ENCODE measurements at regions not wholly inside any gene's neighbourhood (a gene's known extent, or its start where the extent isn't known, plus 50 kb on each side); places are given as distances from the start of the nearest gene placed in this dataset.
"Not testable (repeated sequence)": the region's sequence is repeated elsewhere in the genome, so short reads cannot be mapped to it uniquely, and the experiment has no call there.

DNA sequence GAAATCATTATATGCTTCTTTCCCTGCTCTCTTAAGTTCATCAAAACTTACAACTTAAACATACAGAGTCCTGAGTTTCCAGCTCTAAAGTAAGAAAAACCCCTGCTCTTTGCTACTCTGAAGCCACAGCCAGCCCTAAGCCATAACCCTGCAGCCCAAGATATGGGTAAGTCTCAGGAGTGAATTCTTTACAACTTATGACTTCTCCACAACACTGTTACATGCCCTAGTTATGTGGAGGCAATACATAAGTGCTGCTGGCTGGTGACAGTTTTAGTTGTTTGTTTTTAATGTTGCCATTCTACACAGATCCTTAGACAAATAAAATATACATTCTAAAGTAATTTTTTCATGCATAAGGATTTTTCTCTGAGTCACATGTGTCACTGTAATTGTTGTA is 100.2 kb downstream of the FBXO8 start:
- DNase-seq: no peak

DNA sequence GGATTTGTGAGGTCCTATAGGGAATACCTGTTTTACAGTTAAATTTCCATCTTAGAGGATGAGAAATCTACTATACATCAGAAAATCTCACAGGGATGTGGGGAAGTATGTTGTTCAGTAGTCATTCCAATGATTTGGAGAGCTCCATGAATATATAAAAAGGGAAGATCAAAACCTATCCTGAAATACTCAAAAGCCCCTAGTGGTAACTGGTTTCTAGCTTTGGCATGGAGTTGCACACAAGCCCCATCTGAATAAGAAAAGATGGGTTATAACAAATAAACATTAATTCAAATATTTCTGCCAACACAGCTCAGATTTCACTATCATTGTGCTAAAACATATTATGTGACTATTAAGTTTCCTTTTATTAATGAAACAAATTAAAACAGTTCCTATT is 101.6 kb downstream of the FBXO8 start:
- DNase-seq: no peak

DNA sequence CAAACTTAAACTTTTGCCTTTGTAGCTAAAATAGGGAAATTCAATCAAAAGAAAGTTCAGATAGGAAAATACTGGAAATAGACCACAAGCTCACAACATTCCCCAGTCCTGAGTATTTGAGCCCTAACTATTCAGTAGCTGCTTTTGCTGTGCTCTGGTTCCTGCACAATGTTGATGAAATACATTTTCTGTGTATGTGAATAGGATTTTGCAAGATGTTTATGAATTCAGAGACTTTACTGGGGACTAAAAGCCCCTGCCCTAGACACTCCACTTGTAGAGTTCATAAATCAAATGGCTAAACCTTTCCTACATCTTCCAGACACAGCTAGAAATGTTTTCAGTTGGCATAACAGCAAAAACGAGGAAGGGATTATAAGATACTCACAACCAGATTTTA is 105.9 kb downstream of the FBXO8 start:
- no peak for DNase-seq

DNA sequence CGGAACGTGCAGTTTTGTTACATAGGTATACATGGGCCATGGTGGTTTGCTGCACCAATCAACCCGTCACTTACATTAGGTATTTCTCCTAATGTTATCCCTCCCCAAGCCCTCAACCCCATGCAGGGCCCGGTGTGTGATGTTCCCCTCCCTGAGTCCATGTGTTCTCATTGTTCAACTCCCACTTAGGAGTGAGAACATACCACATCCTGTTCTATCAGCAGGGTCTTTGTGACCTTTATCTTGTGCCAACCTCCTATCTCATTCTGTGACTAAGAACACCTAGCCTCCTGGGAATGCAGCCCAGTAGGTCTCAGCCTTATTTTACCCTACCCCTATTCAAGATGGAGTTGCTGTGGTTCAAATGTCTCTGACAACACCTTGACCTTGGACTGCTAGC is 107.6 kb downstream of the FBXO8 start:
- DNase-seq: not testable (repeated sequence)

DNA sequence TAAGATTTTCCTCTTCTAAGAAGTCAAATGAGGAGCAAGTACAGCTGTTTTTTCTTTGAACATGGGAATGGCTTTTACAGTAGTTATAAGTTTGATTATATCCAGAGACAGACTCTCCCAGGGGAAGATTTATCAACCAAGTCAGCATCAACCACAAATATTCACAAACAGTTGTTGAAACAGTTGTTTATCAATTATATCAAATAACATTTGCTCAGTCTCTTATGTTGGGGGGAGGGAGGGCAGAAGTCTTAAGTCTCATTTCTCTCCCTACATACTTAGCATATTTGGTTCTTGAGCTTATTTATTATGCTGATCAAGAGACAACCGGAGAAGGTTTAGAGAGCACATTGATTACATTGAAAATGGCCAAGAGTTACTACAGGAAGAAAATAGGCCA is 110.1 kb downstream of the FBXO8 start:
- DNase-seq: no peak

DNA sequence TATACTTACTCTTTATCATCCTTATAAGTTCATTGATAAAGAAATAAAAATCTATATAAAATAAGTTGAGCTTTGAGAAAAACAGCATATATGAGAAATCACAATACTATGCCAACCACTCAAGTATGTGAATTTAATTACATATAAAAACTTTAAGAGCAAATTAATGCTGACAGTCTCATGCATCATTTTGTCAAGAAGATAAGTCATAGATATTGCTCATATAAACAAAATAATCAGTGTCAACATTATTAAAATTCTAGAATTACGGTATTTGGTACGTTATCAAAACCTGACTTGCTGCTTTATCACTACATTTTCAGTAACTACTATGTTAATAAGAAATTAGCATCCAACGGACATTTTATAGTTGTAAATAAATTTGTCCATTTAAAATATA is 111.2 kb downstream of the FBXO8 start:
- no peak for DNase-seq

DNA sequence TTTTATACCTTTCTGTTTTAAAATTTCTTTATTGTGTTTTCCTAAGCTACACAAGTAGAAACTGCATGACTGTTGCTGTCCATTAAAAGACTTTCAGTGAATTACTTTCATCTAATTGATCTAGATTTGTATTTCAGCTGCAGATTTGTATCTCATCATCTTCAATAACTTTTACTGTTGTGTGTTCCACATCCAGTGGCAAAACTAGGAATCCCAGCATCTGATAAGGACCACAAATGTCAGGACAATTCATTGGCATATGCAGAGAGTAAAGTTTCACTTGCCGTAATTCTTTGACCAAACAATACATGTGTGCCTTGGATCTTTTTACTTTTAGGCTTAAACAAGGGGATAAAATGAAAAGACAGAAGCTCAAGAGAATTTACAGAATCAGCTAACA is 112.6 kb downstream of the FBXO8 start:
- DNase-seq: no peak

DNA sequence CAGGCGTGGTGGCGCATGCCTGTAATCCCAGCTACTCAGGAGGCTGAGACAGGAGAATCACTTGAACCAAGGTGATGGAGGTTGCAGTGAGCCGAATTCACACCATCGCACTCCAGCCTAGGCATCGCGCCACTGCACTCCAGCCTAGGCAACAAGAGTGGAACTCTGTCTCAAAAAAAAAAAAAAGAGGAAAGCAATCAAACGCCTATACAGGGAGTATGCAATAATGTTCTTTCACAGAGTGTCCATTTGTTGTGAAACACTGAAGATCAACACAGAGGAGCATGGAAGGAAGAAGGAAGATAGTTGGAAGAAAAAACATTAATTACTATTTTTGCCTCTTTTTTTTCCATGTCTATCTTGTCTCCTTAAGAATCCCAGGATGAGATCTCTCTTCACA is 113.4 kb downstream of the FBXO8 start:
- DNase-seq: no peak

DNA sequence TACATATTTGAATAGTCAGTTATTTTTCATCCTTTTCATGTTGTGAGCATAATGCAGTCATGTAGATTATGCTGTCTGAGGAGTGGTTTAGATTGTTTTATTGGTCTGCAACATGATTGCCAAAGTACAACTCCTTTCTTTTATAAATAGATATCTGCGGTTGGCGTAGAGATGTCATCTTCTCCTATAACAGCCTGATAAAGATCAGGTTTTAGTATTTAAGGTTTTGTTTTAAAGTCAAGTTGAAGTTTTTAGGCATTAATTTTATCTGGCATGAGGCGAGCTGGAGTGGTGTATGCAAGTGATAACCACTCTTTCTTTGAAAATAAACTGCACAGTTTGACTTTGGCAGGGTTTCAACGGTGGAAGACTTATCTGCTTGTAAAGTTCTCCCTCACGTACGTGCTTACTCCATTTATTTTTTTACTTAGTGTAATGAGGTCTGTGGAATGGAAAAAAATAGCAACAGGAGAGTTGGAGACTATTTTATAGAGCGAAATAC is 126.3 kb downstream of the FBXO8 start:
- no peak for DNase-seq

DNA sequence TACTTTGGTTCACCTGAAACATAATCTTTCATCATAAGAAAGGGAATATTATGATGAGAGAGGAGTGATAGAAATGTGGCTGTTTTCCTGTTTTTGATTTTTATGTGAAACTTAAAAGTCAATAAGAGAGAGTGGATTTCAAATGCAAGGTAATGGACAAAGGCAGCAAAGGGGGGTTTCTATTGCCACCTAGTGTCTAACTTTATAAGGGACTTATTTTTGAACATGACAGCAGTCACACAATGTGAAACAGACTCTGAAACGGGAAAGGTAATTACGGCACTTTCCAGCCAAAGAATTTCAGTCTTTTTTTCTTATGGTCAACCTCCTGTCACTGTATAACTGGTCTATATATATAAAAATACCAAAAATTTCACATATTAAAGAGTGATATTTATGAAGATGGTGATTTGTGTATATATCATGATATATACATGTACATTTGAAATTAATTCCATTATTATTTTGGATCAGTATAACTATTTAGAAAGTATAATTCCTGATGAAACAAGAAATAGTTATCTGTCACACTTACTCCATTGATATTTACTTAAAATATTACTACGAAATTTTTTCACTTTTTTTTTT is 127.1 kb downstream of the FBXO8 start:
- peak; percentile 27 for DNase-seq

DNA sequence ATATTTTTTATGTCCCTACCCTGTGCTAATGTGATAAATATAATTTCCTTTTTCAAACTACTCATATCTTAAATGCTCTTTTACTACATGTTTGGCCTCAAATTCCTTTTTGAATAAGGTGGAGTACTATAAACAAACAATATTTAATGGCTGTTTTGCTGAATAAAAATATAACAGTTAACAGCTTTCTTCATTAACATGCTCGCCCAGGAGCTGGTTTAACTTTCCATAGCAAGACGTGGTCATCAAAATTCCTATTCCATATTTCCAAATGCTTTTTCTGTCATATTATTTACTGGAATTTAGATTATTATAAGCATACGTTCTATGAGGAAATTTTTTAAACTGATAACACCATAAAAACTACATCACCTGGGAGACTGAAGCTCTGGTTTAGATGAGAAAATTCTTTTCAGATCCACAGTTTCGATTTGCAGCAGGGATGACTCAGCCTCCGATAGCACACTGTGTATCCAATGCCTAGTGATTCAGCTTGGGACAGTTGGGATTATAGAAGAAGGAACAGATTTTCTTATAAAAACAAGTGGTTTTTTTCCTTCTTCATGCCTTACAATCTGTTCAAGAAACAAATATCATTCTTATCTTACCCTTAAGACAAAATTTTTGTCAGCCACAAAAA is 129.1 kb downstream of the FBXO8 start:
- DNase-seq: no peak

DNA sequence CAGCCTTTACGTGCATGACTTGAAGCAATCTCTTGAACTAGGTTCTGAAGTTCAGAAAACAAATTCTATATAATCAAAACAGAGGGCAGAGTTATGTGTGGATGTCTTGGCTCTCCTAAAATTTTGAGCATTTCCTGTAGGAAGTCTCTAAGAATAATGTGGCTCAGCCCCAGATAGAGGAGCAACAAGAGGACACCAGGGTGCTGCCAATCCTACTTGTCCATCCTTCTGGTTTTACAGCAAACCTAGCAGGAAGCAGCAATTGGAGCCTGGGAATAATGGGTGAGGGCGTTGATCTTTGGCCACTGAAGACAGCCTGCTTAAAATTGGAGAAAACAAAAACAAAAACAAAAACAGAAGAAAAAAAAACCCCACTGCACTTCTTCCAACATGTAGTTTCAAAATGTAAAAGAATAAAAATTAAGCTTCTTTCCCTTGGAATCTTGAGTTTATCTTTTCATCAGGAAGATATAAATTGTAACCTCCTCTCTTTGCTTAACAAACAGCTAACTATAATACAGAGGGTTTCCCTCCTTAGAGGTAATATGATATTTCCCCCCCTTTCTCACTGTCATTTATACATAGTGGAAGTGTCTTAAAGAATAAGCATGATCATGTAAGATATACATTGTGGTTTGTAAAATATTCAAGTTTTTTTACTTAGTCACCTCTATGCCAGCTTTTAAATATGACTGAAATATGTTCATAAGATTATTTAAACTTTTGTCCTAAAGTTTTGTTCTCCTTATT is 130.6 kb downstream of the FBXO8 start:
- DNase-seq: no peak

DNA sequence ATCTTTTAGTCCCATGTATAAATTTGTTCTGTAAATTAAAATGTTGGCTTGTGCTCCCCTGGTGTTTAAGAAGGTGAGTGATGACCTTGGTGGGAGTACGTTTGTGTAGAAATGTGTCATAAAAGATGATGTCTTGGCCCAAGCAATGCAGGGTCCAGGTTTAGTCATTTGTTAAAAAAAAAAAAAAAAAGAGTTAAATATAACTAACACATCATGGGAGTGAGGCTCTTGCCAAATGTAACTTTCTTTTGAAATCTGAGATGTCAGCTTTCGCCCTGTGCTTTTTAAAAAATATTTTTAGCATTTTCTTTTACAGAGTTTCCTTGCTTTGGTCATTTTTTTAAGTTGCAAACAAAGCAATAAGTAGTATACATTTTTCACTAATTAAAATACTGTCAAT is 135.6 kb downstream of the FBXO8 start:
- DNase-seq: no peak

DNA sequence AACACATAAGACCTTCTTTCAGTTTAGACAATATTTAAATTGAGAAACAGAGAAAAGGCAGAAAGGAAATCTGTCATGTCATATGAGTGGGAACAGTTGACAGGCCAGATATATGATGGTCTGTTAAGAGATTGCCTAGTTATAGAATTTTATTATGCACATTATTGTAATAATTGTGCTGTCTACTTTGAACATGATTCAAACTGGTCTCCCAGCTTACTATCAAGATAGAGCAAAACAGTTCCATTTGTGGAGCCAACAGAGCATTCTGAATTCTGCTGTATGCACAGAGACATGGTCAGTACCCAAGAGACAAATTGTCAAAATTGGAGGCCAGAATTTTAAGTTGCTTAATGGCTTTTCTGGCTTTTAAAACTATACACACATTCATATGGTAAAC is 139.4 kb downstream of the FBXO8 start:
- no peak for DNase-seq

DNA sequence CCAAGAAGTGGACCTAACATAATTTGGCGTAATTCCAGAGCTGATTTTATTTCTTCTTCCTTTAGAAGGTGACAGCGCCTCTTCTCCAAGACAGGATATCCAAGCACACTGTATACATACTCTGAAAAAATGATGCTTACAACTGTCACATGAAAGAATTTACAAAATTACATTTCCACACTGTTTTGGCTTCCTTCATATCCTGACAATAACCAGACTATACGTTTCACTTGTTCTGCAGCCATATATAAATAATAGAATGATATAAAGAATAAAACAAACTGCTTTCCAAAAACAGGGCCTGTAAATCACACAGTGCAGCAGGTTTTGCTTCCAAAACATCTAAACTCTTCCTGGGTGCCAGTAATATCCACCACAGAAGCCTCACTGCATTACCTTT is 141.6 kb downstream of the FBXO8 start:
- DNase-seq: no peak

DNA sequence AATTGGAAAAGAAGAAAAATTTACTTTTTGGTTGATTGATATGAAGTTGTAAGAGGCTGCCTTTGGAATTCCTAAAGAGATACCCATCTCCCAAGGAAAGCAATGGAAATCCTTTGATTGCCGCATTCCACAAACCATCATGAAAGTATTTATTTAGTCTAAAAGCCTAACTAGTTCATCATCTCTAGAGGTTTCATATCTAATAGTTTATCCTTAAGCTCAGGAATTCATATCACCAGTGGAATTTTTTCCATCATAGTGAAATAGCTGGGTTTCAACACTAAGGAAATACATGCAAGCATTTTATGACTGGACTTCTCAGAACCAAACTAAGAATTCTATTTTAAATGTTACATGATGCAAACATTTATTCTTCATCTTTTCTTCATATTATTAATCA is 144.9 kb downstream of the FBXO8 start:
- DNase-seq: no peak

DNA sequence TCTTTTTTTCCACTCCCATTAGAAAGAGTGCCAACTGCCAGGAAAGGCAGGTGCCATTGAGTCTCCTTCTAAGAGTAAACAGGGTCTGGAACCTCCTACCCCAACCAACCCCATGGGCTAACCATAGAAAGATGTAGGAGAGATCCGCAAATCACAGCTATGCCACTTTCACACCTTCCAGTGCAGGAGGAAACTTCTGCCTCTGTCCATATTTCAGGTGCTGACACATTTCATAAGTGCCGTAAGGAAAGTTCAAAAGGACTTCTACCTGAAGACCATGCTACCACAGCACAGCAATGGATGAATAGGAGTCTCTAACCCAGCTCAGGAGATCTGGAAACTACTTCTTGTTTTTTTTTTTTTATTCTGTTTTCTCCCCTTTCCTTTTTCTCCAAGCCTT is 145.8 kb downstream of the FBXO8 start:
- no peak for DNase-seq

DNA sequence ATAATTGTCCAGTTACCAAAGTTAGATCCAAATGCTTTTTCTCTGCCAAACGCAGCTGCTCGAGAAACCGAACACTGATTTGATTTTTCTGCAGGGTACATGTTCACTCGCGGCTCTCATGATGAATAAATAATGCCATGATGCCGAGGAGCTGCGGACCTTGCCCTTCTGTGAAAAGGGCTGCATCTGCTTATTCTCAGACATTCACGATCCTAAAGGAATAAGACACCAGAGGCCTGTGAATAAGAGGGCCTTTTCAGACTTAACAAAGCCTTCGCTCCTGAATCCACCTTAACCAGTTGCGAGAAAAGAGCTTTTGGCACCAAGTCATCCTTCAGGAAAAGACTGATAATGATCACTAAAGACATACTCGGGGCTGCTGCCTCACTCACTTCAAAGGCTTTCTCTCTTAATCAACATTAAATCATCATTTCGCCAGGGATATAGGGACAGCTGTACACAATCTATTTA is 147.5 kb downstream of the FBXO8 start:
- DNase-seq: no peak

DNA sequence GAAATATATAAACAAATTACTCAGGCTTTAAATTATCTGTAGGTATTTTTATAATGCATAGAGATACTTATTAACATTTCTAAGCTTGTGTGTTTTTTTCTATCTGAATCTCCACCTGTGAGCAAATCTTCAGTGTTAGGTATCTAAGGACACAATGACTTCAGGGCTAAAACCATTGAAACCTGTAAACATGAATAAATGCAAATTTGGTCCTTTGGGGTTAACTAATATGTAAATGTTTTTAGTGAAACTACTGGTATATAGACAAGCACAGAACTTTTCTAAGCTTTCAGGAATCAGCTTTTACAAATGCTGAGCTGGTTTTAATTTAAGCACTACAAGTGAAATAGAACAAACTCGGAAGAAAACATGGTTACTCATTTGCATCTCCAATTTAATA is 147.9 kb downstream of the FBXO8 start:
- DNase-seq: no peak

DNA sequence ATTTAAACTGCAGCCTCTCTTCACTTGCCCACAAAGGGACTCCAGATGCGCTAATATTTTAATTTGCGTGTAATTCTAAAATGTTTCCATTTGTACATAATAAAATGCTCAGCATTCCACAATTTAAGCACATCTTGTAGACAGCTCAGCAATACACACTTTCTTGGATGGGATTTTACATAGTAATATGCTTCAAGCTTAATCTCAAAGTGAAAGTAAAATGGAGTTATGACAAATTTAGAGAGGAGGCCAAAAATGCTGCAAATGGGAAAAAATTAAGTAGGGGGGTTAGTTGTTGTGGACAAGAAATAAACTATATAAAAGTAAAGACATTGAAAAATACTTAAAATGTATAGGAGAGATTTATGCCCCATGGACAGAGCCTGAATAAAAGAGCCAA is 149.1 kb downstream of the FBXO8 start:
- no peak for DNase-seq

DNA sequence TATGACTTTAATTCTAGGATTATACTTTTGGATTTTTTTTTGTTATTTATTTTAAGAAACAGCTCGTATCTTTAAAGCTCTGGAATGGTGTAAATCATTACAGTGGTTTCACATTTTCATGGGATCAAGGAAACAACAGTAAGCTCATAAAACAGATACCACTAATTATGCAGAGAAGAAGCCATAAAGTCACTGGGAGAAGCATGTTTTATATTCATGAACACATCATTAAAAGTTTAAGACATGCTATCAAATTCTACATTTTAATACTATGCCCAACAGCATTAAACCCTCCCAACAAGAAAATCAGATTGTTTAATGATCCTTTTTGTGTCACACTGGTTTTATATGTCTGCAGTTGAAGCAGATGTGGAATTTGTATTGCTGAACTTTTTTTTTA is 149.9 kb downstream of the FBXO8 start:
- DNase-seq: no peak

DNA sequence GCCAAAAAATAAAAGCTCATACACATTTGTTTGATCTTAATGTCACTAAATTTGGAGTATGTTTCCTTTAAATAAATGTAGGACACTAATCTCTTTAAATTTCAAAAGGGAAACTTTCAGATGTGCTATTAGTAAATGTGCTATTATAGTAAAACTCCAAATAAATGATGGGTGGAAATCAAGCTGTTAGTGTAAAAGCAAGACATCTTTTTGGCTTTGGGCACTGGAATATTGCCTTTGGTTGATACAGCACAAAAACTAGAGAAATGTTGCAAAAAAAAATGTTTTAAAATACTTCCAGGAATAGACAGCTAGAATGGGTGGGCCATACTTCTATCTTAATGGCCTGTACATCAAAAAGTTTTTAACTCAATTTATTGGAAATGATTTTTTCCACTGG is 151.6 kb downstream of the FBXO8 start:
- no peak for DNase-seq

DNA sequence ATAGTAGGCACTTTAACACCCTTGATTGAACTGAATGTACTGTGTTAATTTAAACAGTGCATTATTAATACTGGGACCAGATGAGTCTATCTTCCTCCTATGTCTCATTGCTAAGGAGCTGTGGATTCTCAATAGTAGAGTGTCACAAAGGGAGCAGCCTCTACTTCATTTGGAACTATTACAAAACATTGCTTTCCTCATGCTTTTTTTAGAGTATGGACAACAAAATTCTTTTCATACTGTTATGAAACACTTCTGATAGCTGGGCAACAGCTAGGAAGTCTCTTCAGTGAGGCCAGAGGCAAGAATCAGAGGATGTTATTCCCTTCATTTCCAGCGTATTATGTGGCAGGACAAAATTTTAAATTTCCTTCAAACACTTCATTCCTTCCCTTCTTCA is 160.8 kb downstream of the FBXO8 start:
- DNase-seq: no peak
